HG03520 (cell line): ENCODE measurements at regions not wholly inside any gene's neighbourhood (a gene's known extent, or its start where the extent isn't known, plus 50 kb on each side); places are given as distances from the start of the nearest gene placed in this dataset.
"Not testable (repeated sequence)": the region's sequence is repeated elsewhere in the genome, so short reads cannot be mapped to it uniquely, and the experiment has no call there.

Source experiments
- ATAC-seq: cut with Tn5 transposase; IDR thresholded peaks from one replicate; pipeline ENCODE4 v1.9.1; 2021; ENCODE audit warnings: mild to moderate bottlenecking, moderate library complexity; ENCODE audit not compliant: unreplicated experiment

DNA sequence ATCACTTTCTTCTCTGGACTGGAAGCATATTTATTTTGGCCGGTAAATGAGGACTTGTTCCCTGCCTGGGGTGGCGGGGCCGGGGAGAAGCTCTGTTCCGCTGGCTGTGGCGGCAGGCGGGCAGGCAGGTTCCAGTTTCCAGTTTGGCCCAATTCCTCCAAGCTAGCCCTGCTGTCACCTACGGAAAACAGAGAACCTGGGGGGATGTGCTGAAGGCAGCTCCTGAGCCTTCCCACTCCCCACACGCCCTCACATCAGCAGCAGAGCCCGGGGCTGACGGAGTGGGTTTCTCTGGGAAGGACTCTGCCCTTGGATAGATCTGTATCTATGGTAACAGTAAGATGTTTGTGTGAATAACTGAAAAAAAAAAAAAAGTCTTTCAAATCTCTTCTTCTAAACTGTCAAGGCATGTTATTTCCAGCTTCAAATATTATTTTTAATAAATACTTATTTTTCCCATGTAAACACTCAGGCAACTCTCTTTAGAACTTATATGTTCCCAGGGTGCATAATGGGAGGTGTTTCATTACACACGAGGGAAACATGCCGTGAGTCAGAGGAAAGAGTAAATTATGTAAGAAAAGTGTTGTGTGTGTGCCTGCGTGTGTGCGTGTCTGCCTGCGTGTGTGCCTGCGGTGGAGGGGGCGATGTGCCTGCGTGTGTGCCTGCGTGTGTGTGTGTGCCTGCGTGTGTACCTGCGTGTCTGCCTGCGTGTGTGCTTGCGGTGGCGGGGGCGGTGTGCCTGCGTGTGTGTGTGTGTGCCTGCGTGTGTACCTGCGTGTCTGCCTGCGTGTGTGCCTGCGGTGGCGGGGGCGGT lies 116.1 kb upstream of the ZNF516 start:
- ATAC-seq, result no peak

DNA sequence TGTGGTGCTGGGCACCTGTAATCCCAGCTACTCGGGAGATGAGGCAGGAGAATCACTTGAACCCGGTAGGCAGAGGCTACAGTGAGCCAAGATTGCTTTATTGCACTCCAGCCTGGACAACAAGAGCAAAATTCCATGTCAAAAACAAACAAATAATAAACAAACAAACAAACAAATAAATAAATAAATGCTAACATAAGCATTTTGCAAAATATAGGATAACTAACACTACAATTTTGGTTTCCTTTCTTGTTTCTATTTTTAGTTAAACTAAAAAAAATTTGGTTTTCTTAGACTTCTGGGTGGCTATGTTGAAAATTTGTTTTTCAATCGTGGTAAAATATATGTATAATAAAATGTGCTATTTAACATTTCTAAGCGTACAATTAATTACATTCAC lies 115.0 kb upstream of the ZNF516 start:
- no peak for ATAC-seq

DNA sequence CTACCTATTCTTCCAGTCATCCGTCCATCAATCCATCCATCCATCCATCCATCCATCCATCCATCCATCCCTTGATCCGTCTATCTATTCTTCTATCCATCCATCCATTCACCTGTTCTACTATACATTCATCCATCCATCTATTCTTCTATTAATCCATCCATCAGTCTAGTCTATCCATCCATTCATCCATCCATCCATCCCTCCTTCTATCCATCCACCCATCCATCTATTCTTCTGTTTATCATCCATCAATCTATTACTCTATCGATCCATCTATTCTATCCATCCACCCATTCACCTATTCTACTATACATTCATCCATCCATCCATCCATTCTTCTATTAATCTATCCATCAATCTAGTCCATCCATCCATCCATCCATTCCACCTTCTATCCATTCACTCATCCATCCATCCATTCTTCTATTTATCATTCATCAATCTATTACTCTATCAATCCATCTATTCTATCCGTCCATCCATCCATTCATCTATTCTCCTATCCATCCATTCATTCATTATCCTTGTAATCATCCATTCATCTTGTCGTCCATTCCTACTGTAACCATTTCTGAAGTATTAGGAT lies 110.4 kb upstream of the ZNF516 start:
- no peak for ATAC-seq

DNA sequence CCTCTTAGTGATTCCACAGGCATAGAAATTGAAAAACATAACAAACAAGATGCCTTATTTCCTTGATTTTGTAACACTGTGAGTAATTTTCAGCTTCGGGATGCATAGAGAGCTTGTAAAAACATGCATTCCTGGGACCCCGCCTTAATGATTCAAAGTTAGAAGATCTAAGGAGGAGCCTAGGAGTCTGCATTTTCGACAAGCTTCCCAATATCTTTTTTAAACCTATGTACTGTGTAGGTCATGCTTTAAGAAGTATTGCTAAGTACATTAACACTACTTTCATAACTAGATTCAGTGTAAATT lies 109.8 kb upstream of the ZNF516 start:
- ATAC-seq, result no peak

DNA sequence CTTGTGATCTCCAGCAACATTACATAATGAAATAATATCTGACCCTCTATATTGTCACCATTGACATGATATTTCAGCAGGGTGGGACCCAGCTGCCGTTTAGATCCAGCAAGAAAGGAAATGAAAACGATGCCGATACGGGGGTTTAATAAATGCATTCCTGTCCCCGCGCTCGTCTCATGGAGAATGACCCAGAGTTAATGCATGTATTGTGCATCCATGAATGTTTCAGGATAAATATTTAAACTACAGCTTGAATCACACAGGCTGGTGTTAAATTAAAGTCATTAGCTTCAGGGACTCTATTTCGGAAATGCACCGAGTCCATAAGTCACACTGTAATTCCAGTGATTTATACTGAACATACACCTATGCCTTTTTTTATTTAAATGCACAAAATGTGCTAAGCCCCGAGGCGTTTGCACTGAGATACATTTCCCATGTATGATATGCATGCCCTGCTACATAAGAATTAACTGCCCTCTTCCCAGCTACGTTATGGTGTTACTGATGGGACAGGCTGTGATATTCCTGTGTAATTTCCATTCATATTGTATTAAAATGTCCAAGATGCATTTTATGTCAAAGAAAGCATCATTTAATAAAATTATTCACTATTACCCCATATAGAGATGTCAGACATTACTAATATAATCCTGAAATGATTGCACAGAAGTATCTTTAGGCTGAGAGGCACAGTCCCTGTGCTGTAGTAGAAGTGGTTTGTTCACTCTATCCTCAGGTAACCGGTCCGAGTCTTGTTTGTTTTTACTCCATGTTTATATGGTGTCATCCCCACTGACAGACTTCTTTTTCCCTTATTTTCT lies 109.3 kb upstream of the ZNF516 start:
- ATAC-seq, result no peak

DNA sequence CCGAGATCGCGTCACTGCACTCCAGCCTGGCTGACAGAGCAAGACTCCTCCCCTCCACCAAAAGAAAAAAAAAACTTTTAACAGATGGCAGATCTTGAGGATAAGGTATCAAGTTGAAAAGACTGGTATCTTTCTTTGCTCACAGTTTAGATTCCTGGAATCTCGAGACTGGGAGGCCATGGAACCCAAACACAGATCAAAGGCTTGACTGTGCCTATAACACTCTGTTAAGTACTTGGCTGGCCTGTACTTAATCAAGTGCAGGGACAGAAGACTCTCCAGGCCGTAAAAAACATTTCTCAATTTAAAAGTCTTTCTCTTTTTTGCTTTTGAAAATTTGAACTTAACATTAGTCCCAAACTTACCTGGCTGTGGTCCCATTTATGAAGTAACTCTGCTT lies 107.1 kb upstream of the ZNF516 start:
- ATAC-seq, result no peak

DNA sequence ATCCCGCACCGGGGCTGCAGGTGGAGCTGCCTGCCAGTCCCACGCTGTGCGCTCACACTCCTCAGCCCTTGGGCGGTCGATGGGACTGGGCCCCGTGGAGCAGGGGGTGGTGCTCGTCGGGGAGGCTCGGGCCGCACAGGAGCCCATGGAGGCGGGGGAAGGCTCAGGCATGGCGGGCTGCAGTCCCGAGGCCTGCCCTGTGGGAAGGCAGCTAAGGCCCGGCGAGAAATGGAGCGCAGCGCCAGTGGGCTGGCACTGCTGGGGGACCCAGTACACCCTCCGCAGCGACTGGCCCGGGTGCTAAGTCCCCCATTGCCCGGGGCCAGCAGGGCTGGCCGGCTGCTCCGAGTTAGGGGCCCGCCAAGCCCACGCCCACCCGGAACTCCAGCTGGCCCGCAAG lies 105.0 kb upstream of the ZNF516 start:
- not testable (repeated sequence) for ATAC-seq

DNA sequence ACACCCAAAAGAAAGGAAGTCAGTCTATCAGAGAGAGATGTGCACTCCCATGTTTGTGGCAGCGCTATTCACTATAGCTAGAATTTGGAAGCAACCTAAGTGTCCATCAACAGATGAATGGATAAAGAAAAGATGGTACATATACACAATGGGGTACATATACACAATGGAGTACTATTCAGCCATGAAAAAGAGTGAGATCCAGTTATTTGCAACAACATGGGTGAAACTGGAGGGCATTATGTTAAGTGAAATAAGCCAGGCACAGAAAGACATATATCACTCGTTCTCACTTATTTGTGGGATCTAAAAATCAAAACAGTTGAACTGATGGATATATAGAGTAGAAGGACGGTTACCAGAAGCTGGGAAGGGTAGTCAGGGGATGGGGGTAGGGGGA lies 99.9 kb upstream of the ZNF516 start:
- no peak for ATAC-seq

DNA sequence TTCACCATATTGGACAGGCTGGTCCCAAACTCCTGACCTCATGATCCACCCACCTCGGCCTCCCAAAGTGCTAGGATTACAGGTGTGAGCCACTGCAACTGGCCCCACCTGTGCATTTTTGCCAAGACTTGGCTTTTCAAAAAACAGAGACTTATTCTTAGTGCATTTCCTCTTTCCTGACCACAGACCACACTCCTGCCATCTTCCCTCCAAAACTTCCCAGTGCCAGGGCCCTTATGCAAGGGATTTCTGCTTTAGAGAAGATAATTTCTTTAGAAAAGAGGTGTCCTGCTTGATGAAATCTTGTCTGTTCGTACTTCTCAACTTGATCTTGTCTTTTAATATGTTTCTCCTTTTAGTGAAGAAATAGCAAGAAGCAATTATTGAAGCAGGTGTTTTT lies 98.8 kb upstream of the ZNF516 start:
- ATAC-seq, result no peak

DNA sequence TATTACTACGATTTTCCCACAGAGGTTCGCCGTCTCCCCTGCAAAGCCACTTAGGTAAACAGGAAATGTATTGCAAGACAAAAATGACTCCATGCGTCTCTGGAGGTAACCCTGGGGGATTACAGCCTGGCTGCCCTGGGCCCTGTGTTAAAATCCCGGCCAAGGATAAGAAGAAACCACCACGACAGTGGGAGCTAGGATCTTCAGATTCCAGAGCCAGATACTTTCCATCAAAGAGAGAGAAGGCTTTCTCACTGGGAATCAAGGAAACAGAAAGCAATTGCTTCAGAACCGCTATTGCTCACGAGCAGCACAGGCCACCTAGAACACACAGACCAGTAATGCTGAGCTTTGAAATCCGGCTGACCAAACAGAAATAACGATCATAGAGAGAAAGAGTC lies 97.9 kb upstream of the ZNF516 start:
- ATAC-seq, result no peak

DNA sequence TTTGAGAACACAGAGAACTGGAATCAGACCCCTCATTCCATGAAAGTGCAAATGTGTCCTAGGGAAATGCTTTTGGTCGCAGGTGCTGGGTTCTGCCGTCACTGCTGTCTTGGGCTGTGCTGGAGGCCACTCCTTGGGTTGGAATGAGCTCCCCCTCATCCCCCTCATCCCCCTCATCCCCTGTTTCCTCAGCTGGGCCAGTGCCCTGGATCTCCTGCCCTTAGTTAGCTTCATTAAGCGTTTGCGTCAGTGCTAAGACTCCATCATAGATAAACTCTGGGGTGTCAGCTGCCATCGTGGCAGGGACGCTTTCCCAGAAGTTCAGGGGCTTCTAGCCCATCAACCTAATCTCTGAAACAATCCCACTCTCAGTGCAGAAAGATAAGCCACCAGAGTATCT lies 97.1 kb upstream of the ZNF516 start:
- ATAC-seq, result no peak

DNA sequence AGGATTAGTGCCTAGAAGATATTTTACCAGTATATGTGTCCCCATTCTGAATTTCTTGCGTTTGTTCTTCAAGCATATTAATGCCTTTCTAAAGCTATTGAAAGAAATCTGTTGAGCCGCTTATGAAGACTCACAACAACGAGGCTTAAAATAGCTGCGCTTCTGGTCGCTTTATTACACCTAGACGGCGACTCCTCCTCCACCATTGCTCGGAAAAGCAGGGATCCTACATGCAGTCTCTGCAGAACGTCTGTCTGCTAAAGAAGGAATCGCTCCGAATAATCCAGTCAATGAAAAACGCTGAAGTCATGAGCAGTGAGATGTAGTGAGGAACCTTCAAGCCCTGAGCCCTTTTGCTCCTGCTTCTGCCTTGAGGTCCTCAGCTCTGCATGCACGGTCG lies 94.8 kb upstream of the ZNF516 start:
- ATAC-seq, result no peak

DNA sequence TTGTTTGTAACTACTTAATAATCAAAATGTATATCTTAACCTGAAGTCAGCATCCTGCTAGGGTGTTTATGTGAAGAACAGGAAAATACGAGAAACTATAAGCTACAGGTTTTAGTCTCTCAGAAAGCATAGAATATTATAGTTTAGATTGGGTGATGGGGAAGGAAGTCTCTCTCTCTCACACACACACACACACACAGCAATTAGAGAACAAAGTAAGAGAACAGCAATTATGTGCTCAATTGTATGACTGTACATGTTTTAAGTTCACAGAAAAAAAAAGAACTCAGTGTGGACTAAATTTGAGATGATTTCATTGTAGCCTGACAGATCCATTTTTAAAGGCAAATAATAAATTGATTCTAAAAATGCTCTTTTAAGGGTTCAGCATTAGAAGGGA lies 94.3 kb upstream of the ZNF516 start:
- no peak for ATAC-seq

DNA sequence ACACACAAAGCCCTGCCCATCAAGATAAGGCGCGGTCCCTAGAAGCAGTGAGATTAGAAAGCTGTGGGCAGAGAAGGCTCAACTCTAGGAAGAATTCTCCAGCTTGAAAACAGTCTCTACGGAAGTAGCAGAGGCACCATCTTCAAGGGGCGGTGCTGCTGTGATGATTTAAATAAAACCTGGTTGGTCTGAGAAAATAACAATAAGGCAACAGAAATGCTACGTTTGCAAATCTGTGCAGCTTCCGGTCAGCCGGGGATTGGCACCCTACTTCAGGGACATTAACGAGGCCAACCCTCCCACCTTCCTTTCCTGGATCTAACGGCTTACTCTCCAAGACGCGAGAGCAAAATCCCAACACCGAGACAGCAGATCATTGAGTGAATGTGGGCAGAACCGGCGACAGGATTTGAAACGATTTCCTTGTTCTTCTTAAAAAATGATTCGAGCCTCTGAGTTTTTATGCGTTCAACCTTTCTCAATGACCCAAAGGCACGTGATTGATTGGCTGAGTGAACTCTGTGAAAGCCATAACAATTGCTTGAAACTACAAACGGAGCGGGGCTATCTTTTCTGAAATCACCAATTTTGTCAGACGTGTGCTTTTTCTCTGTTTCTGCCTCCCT lies 93.7 kb upstream of the ZNF516 start:
- no peak for ATAC-seq

DNA sequence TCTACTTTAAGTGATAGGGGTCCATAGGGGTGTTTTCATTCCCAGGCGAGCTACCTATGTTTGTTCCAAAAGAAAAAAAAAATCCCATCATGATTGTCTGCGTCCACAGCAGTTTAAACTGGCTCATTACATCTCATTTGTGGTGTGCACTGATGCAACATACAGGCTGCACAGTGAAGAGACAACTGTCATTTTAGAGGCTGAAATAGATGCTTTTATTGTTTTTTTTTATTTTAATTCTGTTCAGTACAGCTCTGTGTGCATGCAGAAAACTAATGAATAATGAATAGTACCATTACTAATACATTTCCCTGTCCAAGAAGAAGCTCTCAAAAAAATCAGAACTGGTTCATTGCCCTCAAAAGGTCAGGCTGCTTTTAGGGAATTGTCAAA lies 92.8 kb upstream of the ZNF516 start:
- ATAC-seq, result no peak

DNA sequence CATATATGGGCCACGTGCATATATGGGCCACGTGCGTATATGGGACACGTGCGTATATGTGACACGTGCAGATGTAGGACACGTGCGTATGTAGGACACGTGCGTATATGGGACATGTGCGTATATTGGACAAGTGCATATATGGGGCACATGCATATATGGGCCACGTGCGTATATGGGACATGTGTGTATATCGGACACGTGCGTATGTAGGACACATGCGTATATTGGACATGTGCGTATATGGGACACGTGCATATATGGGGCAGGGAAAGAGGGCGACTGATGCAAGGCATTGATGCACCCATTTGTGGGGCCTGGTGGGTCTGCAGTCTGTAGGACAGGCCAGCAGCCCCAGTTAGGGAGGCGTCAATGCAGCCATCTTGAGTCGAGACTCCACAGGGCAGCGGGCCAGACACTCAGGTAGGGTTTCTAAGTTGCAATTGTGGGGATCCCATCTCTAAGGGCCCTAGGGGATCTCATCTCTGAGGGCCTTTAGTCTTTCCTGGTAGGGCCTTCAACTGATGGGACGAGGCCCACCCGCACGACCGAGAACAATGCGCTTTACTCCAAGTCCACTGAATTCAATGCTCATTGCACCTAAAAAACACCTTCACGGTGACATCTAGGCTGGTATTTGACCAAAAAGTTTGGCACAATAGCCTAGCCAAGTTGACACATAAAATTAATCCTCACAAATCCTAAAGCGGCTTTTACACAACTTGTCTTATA lies 92.3 kb upstream of the ZNF516 start:
- ATAC-seq, result no peak

DNA sequence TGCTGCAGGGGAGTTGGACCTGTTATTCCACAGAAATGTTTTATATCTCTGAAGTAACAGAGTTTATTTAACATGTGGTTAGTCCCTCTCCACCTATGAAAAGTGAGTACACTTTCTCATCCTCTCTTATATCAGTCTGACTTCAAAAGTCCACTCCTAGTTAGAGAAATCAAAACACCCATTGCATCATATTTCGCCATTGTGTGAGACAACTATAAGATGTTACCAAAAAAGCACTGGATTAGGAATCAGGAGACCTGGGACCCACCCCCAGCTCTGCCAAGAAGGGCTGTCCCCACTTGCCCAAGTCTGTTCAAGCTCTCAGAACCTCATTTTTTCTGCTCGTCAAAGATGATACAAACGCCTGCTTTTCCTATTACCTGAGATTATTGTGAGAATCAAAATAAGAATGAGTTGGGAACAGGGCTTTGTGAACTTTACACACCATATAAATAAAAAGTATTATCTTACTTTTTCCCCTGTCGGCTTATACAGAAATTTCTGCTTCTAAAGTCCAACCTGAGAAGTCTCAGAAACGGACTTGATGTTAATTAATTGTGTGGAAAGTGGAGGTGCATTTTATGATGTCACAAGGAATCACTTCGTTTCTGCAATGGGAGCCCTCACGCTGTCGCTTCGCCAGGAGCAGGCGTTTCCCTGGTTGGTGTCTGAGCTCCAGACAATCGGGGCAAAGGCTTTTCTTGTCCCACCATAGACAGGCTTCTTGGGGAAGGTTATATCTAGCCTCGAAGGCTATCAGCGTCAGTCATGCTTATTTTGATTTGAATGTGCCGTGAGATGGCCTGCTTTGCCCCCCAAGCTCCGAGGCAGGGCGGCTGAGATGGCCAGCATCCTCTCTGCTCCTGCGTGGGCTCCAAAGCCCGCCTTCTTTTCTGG lies 89.6 kb upstream of the ZNF516 start:
- no peak for ATAC-seq

DNA sequence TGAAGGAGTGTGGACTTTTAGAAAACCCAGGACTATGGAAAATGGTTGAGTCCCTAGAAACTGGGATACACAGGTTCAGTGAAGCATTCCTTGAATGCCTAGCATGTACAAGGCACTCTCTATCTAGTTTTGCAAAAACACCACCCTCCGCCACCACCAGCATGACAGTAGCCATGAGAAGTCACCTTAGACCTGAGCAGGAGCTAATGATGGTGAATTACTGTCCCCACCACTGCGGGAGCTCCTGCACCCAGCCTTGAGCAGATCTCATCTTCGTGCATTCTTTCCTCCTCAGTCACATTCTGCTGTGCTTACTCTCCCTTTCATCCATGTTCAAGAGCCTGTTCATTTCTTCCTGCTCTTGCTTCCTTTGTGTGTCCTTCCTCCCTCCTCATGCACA lies 86.2 kb upstream of the ZNF516 start:
- ATAC-seq, result no peak

DNA sequence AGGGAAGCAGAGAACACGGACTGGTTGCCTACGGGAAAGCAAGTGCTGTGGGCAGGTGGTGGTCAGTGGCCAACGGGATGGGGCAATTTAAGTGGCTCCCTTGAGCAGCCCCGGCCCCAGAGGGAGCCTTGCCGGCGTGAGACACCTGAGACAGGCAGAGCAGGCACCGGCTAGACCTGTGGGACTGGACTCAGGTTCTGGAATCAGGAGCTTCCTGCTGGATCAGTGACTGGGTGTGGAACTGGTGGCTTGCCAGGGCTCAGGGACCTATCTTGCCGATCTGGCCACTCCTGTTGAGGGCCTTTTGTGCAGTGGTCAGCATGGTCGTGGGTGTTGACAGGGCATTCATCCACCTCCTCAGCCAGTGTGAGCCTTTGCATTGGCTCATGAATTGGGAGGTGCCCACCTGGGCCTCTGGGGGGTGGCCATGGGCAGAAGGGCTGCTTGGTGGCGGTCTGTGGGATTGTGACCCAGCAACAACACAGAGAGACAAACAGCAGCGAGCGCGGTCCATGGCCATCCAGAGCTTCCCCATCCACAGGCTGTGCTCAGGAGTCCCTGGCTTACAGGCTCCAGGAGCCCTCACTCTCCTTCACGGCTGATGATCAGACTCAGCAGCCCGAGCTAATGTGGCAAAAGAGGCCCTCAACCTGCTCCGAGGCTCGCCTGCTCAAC lies 85.4 kb upstream of the ZNF516 start:
- ATAC-seq, result no peak

DNA sequence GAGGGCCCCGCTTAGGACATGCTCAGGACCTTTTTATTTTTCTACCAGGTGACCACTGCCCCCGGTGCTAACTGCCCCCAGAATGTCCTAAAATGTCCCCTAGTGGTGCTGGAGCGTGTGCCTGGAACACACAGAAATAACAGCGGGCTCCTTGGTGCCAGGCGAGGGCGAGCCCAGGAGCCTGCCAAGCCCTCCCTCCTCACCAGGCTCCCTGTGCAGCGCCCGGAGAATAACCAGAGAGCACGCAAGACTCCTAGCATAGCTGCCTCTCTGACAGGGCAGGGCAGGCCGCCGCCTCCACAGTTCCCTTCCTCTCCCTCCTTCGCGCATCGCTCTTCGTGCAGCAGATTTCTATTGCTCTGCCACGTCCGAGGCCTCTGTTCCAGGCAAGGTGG lies 84.3 kb upstream of the ZNF516 start:
- no peak for ATAC-seq
